ENCODE measurements at regions not wholly inside any gene's neighbourhood (a gene's known extent, or its start where the extent isn't known, plus 50 kb on each side); places are given as distances from the start of the nearest gene placed in this dataset.

- no peak for DNase-seq
- no peak overlapping the region for H3K27ac ChIP-seq (ENCODE audit: low read depth, low read length)
- H3K4me3 ChIP-seq (ENCODE audit: low read length in 2 of 2), result no peak overlapping the region
- ChIA-PET CTCF (ENCODE audit: partially characterized antibody) (interaction anchor here (1.7 kb wide), 1 partner anchor 117 kb away, joined by 3 read pairs; no protein-coding TSS in a partner anchor), POLR2A (ENCODE audit: partially characterized antibody) (interaction anchor here (0.6 kb wide), 1 partner anchor 473 kb away, joined by 4 read pairs; the partner anchor contains the start of gene ZBP1)
- H3K9me3 Mint-ChIP-seq, result peaks cover 0 to 6% (median 0%) of the 10 kb centered on the region in 8 donors
- H3K4me1 ChIP-seq (ENCODE audit: insufficient read depth, low read length), result no peaks in the 10 kb centered on the region
- no peaks in the 10 kb centered on the region for H3K9me3 ChIP-seq (ENCODE audit: control insufficient read depth in 1 of 2, low read length in 2 of 2)
- no peak overlapping the region for H3K27ac Mint-ChIP-seq
- no peaks in the 10 kb centered on the region for H3K4me1 Mint-ChIP-seq
- H3K4me3 Mint-ChIP-seq, result no peak overlapping the region
- H3K36me3 Mint-ChIP-seq, result no peaks in the 10 kb centered on the region
- H3K36me3 ChIP-seq (ENCODE audit: insufficient read depth, low read length), result no peaks in the 10 kb centered on the region
- intact Hi-C loops (cut with micrococcal nuclease), result no loop called here
- peaks cover 6% of the 10 kb centered on the region for H3K27me3 ChIP-seq (ENCODE audit: insufficient read depth, low read length)
- peaks cover 11 to 26% of the 10 kb centered on the region in 2 donors for H3K27me3 Mint-ChIP-seq
Measured at GRCh38 chr20:58092871-58093270, 135.6 kb downstream of the ANKRD60 start.

GRCh38 chr20:58092353-58092752 lies 136.1 kb downstream of the ANKRD60 start:
- H3K9me3 ChIP-seq (ENCODE audit: control insufficient read depth in 1 of 2, low read length in 2 of 2), result no peaks in the 10 kb centered on the region
- H3K4me3 ChIP-seq (ENCODE audit: low read length in 2 of 2), result no peak overlapping the region
- no peaks in the 10 kb centered on the region for H3K4me1 ChIP-seq (ENCODE audit: insufficient read depth, low read length)
- intact Hi-C loops (cut with micrococcal nuclease), result no loop called here
- Mint-ChIP-seq H3K27me3 (peaks cover 9 to 23% of the 10 kb centered on the region in 2 donors), H3K9me3 (peaks cover 0 to 6% (median 0%) of the 10 kb centered on the region in 8 donors), H3K4me1 (no peaks in the 10 kb centered on the region), H3K4me3 (no peak overlapping the region), H3K36me3 (no peaks in the 10 kb centered on the region), H3K27ac (no peak overlapping the region)
- no peak overlapping the region for H3K27ac ChIP-seq (ENCODE audit: low read depth, low read length)
- H3K27me3 ChIP-seq (ENCODE audit: insufficient read depth, low read length), result peaks cover 6% of the 10 kb centered on the region
- DNase-seq, result no peak
- CTCF ChIA-PET (ENCODE audit: partially characterized antibody), result interaction anchor here (1.7 kb wide), 1 partner anchor 117 kb away, joined by 3 read pairs; no protein-coding TSS in a partner anchor
- H3K36me3 ChIP-seq (ENCODE audit: insufficient read depth, low read length), result no peaks in the 10 kb centered on the region
- POLR2A ChIA-PET (ENCODE audit: partially characterized antibody), result no interaction called here

GRCh38 chr20:58091810-58092209 lies 136.6 kb downstream of the ANKRD60 start:
- no peak for DNase-seq
- Mint-ChIP-seq H3K36me3 (no peaks in the 10 kb centered on the region), H3K27me3 (peaks cover 6 to 24% of the 10 kb centered on the region in 2 donors), H3K4me1 (no peaks in the 10 kb centered on the region), H3K9me3 (peaks cover 0 to 6% (median 0%) of the 10 kb centered on the region in 8 donors), H3K4me3 (no peak overlapping the region), H3K27ac (no peak overlapping the region)
- ChIA-PET POLR2A (ENCODE audit: partially characterized antibody) (no interaction called here), CTCF (ENCODE audit: partially characterized antibody) (no interaction called here)
- H3K27me3 ChIP-seq (ENCODE audit: insufficient read depth, low read length), result peaks cover 6% of the 10 kb centered on the region
- H3K36me3 ChIP-seq (ENCODE audit: insufficient read depth, low read length), result no peaks in the 10 kb centered on the region
- H3K27ac ChIP-seq (ENCODE audit: low read depth, low read length), result no peak overlapping the region
- no peak overlapping the region for H3K4me3 ChIP-seq (ENCODE audit: low read length in 2 of 2)
- intact Hi-C loops (cut with micrococcal nuclease), result no loop called here
- no peaks in the 10 kb centered on the region for H3K9me3 ChIP-seq (ENCODE audit: control insufficient read depth in 1 of 2, low read length in 2 of 2)
- no peaks in the 10 kb centered on the region for H3K4me1 ChIP-seq (ENCODE audit: insufficient read depth, low read length)

GRCh38 chr20:58090161-58090560 lies 138.3 kb downstream of the ANKRD60 start:
- intact Hi-C loops (cut with micrococcal nuclease), result no loop called here
- Histone ChIP-seq H3K4me3 (ENCODE audit: low read length in 2 of 2) (no peak overlapping the region), H3K27me3 (ENCODE audit: insufficient read depth, low read length) (peaks cover 2% of the 10 kb centered on the region), H3K36me3 (ENCODE audit: insufficient read depth, low read length) (no peaks in the 10 kb centered on the region), H3K4me1 (ENCODE audit: insufficient read depth, low read length) (no peaks in the 10 kb centered on the region), H3K9me3 (ENCODE audit: control insufficient read depth in 1 of 2, low read length in 2 of 2) (no peaks in the 10 kb centered on the region), H3K27ac (ENCODE audit: low read depth, low read length) (no peak overlapping the region)
- H3K27me3 Mint-ChIP-seq, result peaks cover 6 to 22% of the 10 kb centered on the region in 2 donors
- ChIA-PET CTCF (ENCODE audit: partially characterized antibody) (no interaction called here), POLR2A (ENCODE audit: partially characterized antibody) (no interaction called here)
- no peak overlapping the region for H3K27ac Mint-ChIP-seq
- no peak overlapping the region for H3K4me3 Mint-ChIP-seq
- no peaks in the 10 kb centered on the region for H3K4me1 Mint-ChIP-seq
- H3K36me3 Mint-ChIP-seq, result no peaks in the 10 kb centered on the region
- peaks cover 0 to 6% (median 0%) of the 10 kb centered on the region in 8 donors for H3K9me3 Mint-ChIP-seq
- no peak for DNase-seq

GRCh38 chr20:58088625-58089024 lies 139.8 kb downstream of the ANKRD60 start:
- Histone ChIP-seq H3K36me3 (ENCODE audit: insufficient read depth, low read length) (no peaks in the 10 kb centered on the region), H3K4me3 (ENCODE audit: low read length in 2 of 2) (no peak overlapping the region), H3K4me1 (ENCODE audit: insufficient read depth, low read length) (no peaks in the 10 kb centered on the region), H3K27me3 (ENCODE audit: insufficient read depth, low read length) (no peaks in the 10 kb centered on the region), H3K9me3 (ENCODE audit: control insufficient read depth in 1 of 2, low read length in 2 of 2) (no peaks in the 10 kb centered on the region), H3K27ac (ENCODE audit: low read depth, low read length) (no peak overlapping the region)
- Mint-ChIP-seq H3K9me3 (peaks cover 0 to 5% (median 0%) of the 10 kb centered on the region in 8 donors), H3K36me3 (no peaks in the 10 kb centered on the region), H3K4me3 (no peak overlapping the region), H3K27ac (no peak overlapping the region), H3K27me3 (peaks cover 5 to 18% of the 10 kb centered on the region in 2 donors), H3K4me1 (no peaks in the 10 kb centered on the region)
- ChIA-PET CTCF (ENCODE audit: partially characterized antibody) (interaction anchor here (3.0 to 3.7 kb wide), 2 partner anchors 435 to 466 kb away, joined by 15 to 16 read pairs; no protein-coding TSS in a partner anchor), POLR2A (ENCODE audit: partially characterized antibody) (no interaction called here)
- intact Hi-C loops (cut with micrococcal nuclease), result loop anchor here (10.0 kb wide), 1 partner anchor 494 kb away; no protein-coding TSS in a partner anchor
- DNase-seq, result no peak

GRCh38 chr20:58088105-58088504 lies 140.3 kb downstream of the ANKRD60 start:
- H3K4me3 Mint-ChIP-seq, result no peak overlapping the region
- H3K36me3 ChIP-seq (ENCODE audit: insufficient read depth, low read length), result no peaks in the 10 kb centered on the region
- no peaks in the 10 kb centered on the region for H3K4me1 ChIP-seq (ENCODE audit: insufficient read depth, low read length)
- H3K4me3 ChIP-seq (ENCODE audit: low read length in 2 of 2), result no peak overlapping the region
- H3K27ac Mint-ChIP-seq, result no peak overlapping the region
- no peaks in the 10 kb centered on the region for H3K4me1 Mint-ChIP-seq
- H3K9me3 ChIP-seq (ENCODE audit: control insufficient read depth in 1 of 2, low read length in 2 of 2), result no peaks in the 10 kb centered on the region
- intact Hi-C loops (cut with micrococcal nuclease), result loop anchor here (10.0 kb wide), 1 partner anchor 493 kb away; no protein-coding TSS in a partner anchor
- H3K36me3 Mint-ChIP-seq, result no peaks in the 10 kb centered on the region
- H3K27ac ChIP-seq (ENCODE audit: low read depth, low read length), result no peak overlapping the region
- peaks cover 4 to 17% of the 10 kb centered on the region in 2 donors for H3K27me3 Mint-ChIP-seq
- CTCF ChIA-PET (ENCODE audit: partially characterized antibody), result interaction anchor here (0.9 to 3.7 kb wide), 5 partner anchors 39 to 491 kb away, joined by 3 to 16 read pairs (median 12); no protein-coding TSS in a partner anchor
- H3K9me3 Mint-ChIP-seq, result peaks cover 0 to 4% (median 0%) of the 10 kb centered on the region in 8 donors
- DNase-seq, result no peak
- POLR2A ChIA-PET (ENCODE audit: partially characterized antibody), result no interaction called here
- H3K27me3 ChIP-seq (ENCODE audit: insufficient read depth, low read length), result no peaks in the 10 kb centered on the region

- ChIA-PET CTCF (ENCODE audit: partially characterized antibody) (interaction anchor here (0.9 to 3.7 kb wide), 8 partner anchors 9 to 493 kb away, joined by 3 to 16 read pairs (median 4); partner anchors contain the start of gene ZBP1), POLR2A (ENCODE audit: partially characterized antibody) (no interaction called here)
- no peaks in the 10 kb centered on the region for H3K4me1 ChIP-seq (ENCODE audit: insufficient read depth, low read length)
- peaks cover under 1 to 14% of the 10 kb centered on the region in 2 donors for H3K27me3 Mint-ChIP-seq
- no peaks in the 10 kb centered on the region for H3K27me3 ChIP-seq (ENCODE audit: insufficient read depth, low read length)
- no peaks in the 10 kb centered on the region for H3K36me3 Mint-ChIP-seq
- no peak overlapping the region for H3K4me3 Mint-ChIP-seq
- H3K27ac Mint-ChIP-seq, result no peak overlapping the region
- H3K9me3 Mint-ChIP-seq, result peaks cover 0 to 4% (median 0%) of the 10 kb centered on the region in 8 donors
- DNase-seq, result no peak
- H3K4me1 Mint-ChIP-seq, result no peaks in the 10 kb centered on the region
- no peak overlapping the region for H3K4me3 ChIP-seq (ENCODE audit: low read length in 2 of 2)
- intact Hi-C loops (cut with micrococcal nuclease), result loop anchor here (10.0 kb wide), 1 partner anchor 493 kb away; no protein-coding TSS in a partner anchor
- H3K27ac ChIP-seq (ENCODE audit: low read depth, low read length), result no peak overlapping the region
- H3K36me3 ChIP-seq (ENCODE audit: insufficient read depth, low read length), result no peaks in the 10 kb centered on the region
- no peaks in the 10 kb centered on the region for H3K9me3 ChIP-seq (ENCODE audit: control insufficient read depth in 1 of 2, low read length in 2 of 2)
Measured at GRCh38 chr20:58087562-58087858, 140.9 kb downstream of the ANKRD60 start.
